GM23338 (cell line): ENCODE measurements at regions not wholly inside any gene's neighbourhood (a gene's known extent, or its start where the extent isn't known, plus 50 kb on each side); places are given as distances from the start of the nearest gene placed in this dataset.

Experiments used
- CREB1 ChIP-seq: fragments of 250-450 bp; sonication (Bioruptor Pico); IDR thresholded peaks from 2 replicates; pipeline ENCODE4 v1.5.0; 2020; ENCODE audit warnings: low read depth, mild to moderate bottlenecking, moderate library complexity
- CTCF ChIP-seq, 2 experiments: fragments of 200-600 bp in 1 of 2; sonication (generic) in 1 of 2; conservative IDR thresholded peaks; 2 replicates each; pipeline versions ENCODE4 v1.5.1 to v1.6.1; 2016 to 2017; ENCODE audit warnings: antibody characterized with exemption in 2 of 2, low read depth in 2 of 2, mild to moderate bottlenecking in 2 of 2, moderate library complexity in 1 of 2
- EZH2 ChIP-seq: fragments of 200-600 bp; sonication (generic); IDR thresholded peaks from one replicate; pipeline ENCODE4 v1.8.0; 2017; ENCODE audit warnings: antibody characterized with exemption, mild to moderate bottlenecking, low read depth; ENCODE audit not compliant: unreplicated experiment
- EZH2phosphoT487 ChIP-seq: fragments of 200-600 bp; sonication (generic); IDR thresholded peaks from one replicate; pipeline ENCODE4 v1.8.1; 2018; ENCODE audit warnings: antibody characterized with exemption; ENCODE audit not compliant: unreplicated experiment
- JUNB ChIP-seq: IDR thresholded peaks from one replicate; pipeline ENCODE4 v1.6.1; 2016; ENCODE audit warnings: antibody characterized with exemption; ENCODE audit not compliant: unreplicated experiment
- POLR2AphosphoS5 ChIP-seq: IDR thresholded peaks from 2 replicates; pipeline ENCODE4 v1.6.1; 2016; ENCODE audit warnings: antibody characterized with exemption, low read depth
- ZNF114 ChIP-seq: fragments of 250-450 bp; sonication (Bioruptor Pico); IDR thresholded peaks from 2 replicates; pipeline ENCODE4 v1.5.0; 2020; ENCODE audit warnings: mild to moderate bottlenecking, moderate library complexity
- TF ChIP-seq, protein P1 (sequence below): fragments of 250-450 bp; sonication (Bioruptor Pico); IDR thresholded peaks from 2 replicates; pipeline ENCODE4 v1.5.0; 2020; ENCODE audit warnings: mild to moderate bottlenecking, moderate library complexity
- TF ChIP-seq, protein P2 (sequence below): IDR thresholded peaks from one replicate; pipeline ENCODE4 v1.6.1; 2018; ENCODE audit warnings: antibody characterized with exemption; ENCODE audit not compliant: unreplicated experiment

DNA sequence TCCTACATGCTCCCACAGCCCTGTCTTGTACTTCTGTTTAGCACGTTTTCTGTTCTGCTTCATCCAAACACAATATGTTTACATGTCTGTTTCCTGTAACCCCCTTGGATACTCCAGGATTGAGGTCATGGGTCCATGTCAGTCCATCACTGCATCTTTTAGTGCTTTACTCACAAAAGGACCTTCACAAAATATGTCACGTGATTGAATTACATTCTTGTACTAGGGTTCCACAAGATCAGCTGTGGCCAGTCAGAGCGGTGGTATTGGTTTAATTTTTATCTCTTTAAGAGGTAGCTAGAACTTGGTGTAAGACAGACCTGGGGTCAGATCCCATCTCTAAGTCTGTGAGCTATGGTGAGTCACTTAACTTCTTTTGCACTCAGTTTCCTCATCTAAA lies 201.2 kb upstream of the FAM78B start:
- TF ChIP-seq CTCF (conservative IDR thresholded peaks at IDR 0.05; ENCODE audit: low read depth in 2 of 2) (no peak), EZH2phosphoT487 (no peak), EZH2 (no peak), CREB1 (no peak), POLR2AphosphoS5 (no peak), JUNB (no peak), ZNF114 (CRISPR knock-in tag) (no peak)
- TF ChIP-seq, protein P1, sequence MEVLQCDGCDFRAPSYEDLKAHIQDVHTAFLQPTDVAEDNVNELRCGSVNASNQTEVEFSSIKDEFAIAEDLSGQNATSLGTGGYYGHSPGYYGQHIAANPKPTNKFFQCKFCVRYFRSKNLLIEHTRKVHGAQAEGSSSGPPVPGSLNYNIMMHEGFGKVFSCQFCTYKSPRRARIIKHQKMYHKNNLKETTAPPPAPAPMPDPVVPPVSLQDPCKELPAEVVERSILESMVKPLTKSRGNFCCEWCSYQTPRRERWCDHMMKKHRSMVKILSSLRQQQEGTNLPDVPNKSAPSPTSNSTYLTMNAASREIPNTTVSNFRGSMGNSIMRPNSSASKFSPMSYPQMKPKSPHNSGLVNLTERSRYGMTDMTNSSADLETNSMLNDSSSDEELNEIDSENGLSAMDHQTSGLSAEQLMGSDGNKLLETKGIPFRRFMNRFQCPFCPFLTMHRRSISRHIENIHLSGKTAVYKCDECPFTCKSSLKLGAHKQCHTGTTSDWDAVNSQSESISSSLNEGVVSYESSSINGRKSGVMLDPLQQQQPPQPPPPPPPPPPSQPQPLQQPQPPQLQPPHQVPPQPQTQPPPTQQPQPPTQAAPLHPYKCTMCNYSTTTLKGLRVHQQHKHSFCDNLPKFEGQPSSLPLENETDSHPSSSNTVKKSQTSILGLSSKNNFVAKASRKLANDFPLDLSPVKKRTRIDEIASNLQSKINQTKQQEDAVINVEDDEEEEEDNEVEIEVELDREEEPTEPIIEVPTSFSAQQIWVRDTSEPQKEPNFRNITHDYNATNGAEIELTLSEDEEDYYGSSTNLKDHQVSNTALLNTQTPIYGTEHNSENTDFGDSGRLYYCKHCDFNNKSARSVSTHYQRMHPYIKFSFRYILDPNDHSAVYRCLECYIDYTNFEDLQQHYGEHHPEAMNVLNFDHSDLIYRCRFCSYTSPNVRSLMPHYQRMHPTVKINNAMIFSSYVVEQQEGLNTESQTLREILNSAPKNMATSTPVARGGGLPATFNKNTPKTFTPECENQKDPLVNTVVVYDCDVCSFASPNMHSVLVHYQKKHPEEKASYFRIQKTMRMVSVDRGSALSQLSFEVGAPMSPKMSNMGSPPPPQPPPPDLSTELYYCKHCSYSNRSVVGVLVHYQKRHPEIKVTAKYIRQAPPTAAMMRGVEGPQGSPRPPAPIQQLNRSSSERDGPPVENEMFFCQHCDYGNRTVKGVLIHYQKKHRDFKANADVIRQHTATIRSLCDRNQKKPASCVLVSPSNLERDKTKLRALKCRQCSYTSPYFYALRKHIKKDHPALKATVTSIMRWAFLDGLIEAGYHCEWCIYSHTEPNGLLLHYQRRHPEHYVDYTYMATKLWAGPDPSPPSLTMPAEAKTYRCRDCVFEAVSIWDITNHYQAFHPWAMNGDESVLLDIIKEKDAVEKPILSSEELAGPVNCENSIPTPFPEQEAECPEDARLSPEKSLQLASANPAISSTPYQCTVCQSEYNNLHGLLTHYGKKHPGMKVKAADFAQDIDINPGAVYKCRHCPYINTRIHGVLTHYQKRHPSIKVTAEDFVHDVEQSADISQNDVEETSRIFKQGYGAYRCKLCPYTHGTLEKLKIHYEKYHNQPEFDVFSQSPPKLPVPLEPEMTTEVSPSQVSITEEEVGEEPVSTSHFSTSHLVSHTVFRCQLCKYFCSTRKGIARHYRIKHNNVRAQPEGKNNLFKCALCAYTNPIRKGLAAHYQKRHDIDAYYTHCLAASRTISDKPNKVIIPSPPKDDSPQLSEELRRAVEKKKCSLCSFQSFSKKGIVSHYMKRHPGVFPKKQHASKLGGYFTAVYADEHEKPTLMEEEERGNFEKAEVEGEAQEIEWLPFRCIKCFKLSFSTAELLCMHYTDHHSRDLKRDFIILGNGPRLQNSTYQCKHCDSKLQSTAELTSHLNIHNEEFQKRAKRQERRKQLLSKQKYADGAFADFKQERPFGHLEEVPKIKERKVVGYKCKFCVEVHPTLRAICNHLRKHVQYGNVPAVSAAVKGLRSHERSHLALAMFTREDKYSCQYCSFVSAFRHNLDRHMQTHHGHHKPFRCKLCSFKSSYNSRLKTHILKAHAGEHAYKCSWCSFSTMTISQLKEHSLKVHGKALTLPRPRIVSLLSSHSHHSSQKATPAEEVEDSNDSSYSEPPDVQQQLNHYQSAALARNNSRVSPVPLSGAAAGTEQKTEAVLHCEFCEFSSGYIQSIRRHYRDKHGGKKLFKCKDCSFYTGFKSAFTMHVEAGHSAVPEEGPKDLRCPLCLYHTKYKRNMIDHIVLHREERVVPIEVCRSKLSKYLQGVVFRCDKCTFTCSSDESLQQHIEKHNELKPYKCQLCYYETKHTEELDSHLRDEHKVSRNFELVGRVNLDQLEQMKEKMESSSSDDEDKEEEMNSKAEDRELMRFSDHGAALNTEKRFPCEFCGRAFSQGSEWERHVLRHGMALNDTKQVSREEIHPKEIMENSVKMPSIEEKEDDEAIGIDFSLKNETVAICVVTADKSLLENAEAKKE (CRISPR knock-in tag) = no peak
- TF ChIP-seq, protein P2, sequence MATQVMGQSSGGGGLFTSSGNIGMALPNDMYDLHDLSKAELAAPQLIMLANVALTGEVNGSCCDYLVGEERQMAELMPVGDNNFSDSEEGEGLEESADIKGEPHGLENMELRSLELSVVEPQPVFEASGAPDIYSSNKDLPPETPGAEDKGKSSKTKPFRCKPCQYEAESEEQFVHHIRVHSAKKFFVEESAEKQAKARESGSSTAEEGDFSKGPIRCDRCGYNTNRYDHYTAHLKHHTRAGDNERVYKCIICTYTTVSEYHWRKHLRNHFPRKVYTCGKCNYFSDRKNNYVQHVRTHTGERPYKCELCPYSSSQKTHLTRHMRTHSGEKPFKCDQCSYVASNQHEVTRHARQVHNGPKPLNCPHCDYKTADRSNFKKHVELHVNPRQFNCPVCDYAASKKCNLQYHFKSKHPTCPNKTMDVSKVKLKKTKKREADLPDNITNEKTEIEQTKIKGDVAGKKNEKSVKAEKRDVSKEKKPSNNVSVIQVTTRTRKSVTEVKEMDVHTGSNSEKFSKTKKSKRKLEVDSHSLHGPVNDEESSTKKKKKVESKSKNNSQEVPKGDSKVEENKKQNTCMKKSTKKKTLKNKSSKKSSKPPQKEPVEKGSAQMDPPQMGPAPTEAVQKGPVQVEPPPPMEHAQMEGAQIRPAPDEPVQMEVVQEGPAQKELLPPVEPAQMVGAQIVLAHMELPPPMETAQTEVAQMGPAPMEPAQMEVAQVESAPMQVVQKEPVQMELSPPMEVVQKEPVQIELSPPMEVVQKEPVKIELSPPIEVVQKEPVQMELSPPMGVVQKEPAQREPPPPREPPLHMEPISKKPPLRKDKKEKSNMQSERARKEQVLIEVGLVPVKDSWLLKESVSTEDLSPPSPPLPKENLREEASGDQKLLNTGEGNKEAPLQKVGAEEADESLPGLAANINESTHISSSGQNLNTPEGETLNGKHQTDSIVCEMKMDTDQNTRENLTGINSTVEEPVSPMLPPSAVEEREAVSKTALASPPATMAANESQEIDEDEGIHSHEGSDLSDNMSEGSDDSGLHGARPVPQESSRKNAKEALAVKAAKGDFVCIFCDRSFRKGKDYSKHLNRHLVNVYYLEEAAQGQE = no peak
